Fibroblast of the aortic adventitia (primary cell): ENCODE measurements at regions not wholly inside any gene's neighbourhood (a gene's known extent, or its start where the extent isn't known, plus 50 kb on each side); places are given as distances from the start of the nearest gene placed in this dataset.

Experiments used
- DNase-seq: peaks from one replicate; pipeline ENCODE4 v3.0.0-alpha.2; 2010; ENCODE audit warnings: low read depth
- H3K4me3 ChIP-seq: 2 replicates; pipeline ENCODE4 v1.5.1; 2011; ENCODE audit warnings: low read depth, mild to moderate bottlenecking, control low read depth, low read length, moderate library complexity
- CTCF ChIP-seq: IDR thresholded peaks from 2 replicates; pipeline ENCODE4 v1.5.1; 2011; ENCODE audit warnings: mild to moderate bottlenecking, low read length, control low read depth, inconsistent platforms; ENCODE audit not compliant: insufficient read depth

GRCh38 chr4:16337936-16338335 lies 111.7 kb upstream of the TAPT1 start:
- DNase-seq: peak; percentile 52
- TF ChIP-seq CTCF: no peak

GRCh38 chr4:16334601-16335000 lies 108.3 kb upstream of the TAPT1 start:
- no peak for TF ChIP-seq CTCF
- no peak for DNase-seq
- no peak overlapping the region for H3K4me3 ChIP-seq

More at GRCh38 chr4:16337936-16338335, 111.7 kb upstream of the TAPT1 start:
- H3K4me3 ChIP-seq: no peak overlapping the region

- DNase-seq: no peak
- H3K4me3 ChIP-seq: no peak overlapping the region
- TF ChIP-seq CTCF: no peak
These were observed 103.5 kb upstream of the TAPT1 start for GRCh38 chr4:16329797-16330134.

GRCh38 chr4:16329125-16329796 lies 103.0 kb upstream of the TAPT1 start:
- TF ChIP-seq CTCF: no peak
- peak; percentile 75 for DNase-seq
- H3K4me3 ChIP-seq: no peak overlapping the region

- H3K4me3 ChIP-seq: no peak overlapping the region
- no peak for DNase-seq
- TF ChIP-seq CTCF: no peak
These were observed 95.9 kb upstream of the TAPT1 start for GRCh38 chr4:16322183-16322582.

GRCh38 chr4:16315456-16315855 lies 89.2 kb upstream of the TAPT1 start:
- no peak for TF ChIP-seq CTCF
- no peak overlapping the region for H3K4me3 ChIP-seq
- no peak for DNase-seq

GRCh38 chr4:16310606-16311005 lies 84.3 kb upstream of the TAPT1 start:
- DNase-seq: no peak

More at GRCh38 chr4:16310606-16311005, 84.3 kb upstream of the TAPT1 start:
- no peak overlapping the region for H3K4me3 ChIP-seq
- no peak for TF ChIP-seq CTCF
